ENCODE measurements at regions not wholly inside any gene's neighbourhood (a gene's known extent, or its start where the extent isn't known, plus 50 kb on each side); places are given as distances from the start of the nearest gene placed in this dataset.

DNA sequence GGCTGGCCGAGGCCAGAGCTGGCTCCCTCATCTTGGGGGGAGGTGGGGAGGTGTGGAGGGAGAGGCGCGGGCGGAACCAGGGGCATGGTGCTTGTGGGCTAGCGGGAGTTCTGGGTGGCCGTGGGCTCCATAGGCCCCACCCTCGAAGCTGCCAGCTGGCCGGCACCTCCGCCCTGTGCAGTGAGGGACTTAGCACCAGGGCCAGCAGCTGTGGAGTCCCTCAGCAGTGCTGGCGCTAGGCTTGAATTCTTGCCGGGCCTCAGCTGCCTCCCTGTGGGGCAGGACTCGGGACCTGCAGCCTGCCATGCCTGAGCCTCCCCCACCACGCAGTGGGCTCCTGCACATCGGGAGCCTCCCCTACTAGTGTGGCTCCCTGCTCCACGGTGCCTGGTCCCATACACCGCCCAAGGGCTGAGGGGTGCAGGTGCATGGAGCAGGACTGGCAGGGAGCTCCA, 603.3 kb downstream of the PCDH18 start:
- TF ChIP-seq, protein P1, sequence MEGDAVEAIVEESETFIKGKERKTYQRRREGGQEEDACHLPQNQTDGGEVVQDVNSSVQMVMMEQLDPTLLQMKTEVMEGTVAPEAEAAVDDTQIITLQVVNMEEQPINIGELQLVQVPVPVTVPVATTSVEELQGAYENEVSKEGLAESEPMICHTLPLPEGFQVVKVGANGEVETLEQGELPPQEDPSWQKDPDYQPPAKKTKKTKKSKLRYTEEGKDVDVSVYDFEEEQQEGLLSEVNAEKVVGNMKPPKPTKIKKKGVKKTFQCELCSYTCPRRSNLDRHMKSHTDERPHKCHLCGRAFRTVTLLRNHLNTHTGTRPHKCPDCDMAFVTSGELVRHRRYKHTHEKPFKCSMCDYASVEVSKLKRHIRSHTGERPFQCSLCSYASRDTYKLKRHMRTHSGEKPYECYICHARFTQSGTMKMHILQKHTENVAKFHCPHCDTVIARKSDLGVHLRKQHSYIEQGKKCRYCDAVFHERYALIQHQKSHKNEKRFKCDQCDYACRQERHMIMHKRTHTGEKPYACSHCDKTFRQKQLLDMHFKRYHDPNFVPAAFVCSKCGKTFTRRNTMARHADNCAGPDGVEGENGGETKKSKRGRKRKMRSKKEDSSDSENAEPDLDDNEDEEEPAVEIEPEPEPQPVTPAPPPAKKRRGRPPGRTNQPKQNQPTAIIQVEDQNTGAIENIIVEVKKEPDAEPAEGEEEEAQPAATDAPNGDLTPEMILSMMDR (IDR thresholded peaks at IDR 0.05): no peak
- no peak for TF ChIP-seq POLR2A (IDR thresholded peaks at IDR 0.05)
- intact Hi-C loops (cut with DNase I; ENCODE audit: low total_unique reads): no loop called here
- Histone ChIP-seq H3K4me1 (no peaks in the 10 kb centered on the region), H3K27me3 (no peaks in the 10 kb centered on the region), H3K27ac (no peak overlapping the region), H3K36me3 (no peaks in the 10 kb centered on the region), H3K9me3 (no peaks in the 10 kb centered on the region), H3K4me3 (no peak overlapping the region)
- no peak for DNase-seq

DNA sequence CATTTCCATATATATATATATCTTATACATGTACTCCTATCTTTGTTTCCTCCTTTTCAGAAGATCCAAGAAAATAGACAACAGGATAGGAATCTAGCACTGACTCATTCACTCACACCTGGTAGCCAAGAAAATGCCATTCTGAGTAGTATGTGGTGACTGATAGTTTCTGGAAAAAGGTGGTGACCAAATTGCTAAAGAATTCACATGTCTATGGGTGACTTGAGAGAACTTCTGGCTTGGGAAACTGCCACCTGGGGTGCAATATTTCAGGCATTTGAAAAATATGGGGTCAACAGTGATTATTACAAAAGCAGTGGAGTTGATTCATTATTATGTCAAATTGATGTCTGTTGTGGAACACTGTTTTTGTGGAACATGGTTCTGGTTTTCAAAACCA, 605.1 kb downstream of the PCDH18 start:
- Histone ChIP-seq H3K27ac (no peak overlapping the region), H3K4me3 (no peak overlapping the region), H3K27me3 (no peaks in the 10 kb centered on the region), H3K4me1 (no peaks in the 10 kb centered on the region), H3K9me3 (no peaks in the 10 kb centered on the region), H3K36me3 (no peaks in the 10 kb centered on the region)
- intact Hi-C loops (cut with DNase I; ENCODE audit: low total_unique reads): no loop called here
- TF ChIP-seq, protein P1 (IDR thresholded peaks at IDR 0.05): no peak
- DNase-seq: no peak

DNA sequence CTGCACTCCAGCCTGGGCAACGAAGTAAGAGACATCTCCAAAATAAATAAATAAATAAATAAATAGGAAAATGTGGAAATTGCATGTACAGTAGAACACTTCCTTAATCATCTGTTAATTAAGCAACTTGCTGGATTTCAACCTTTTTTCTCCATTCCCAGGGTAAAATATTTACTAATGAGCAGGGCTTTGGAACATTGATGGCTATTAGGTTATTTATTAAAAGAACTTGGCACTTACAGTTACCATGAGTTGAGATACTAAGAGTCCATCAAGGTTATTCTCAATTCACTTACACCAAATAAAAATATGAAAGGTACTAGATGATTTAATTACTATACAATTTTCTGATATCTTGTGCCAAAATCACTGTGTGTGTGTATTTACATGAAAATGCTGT, 607.1 kb downstream of the PCDH18 start:
- no peaks in the 10 kb centered on the region for H3K36me3 ChIP-seq

DNA sequence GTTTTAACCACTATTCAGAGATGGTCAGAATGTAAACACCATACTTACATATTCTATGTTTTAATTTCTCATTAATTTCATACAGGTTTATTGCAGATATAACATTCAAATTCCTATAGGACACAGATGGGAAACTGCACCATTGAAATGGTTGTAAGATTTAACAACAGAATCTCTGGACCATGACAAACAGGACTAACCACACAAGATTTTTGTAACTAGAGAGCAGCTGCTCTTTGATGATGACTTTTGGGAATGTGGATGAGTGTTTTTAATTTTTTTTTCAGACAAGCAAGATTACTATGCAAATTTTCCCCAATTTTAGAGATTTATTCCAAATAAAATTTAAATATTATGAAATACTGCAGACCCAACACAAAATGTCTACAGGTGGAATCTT, 610.2 kb downstream of the PCDH18 start:
- Histone ChIP-seq H3K4me3 (no peak overlapping the region), H3K9me3 (no peaks in the 10 kb centered on the region), H3K27ac (no peak overlapping the region), H3K27me3 (no peaks in the 10 kb centered on the region), H3K4me1 (no peaks in the 10 kb centered on the region), H3K36me3 (no peaks in the 10 kb centered on the region)
- TF ChIP-seq, protein P1 (IDR thresholded peaks at IDR 0.05): no peak
- TF ChIP-seq POLR2A (IDR thresholded peaks at IDR 0.05): no peak
- intact Hi-C loops (cut with DNase I; ENCODE audit: low total_unique reads): no loop called here
- DNase-seq: no peak

More for the DNA sequence above, 607.1 kb downstream of the PCDH18 start:
- H3K27me3 ChIP-seq: no peaks in the 10 kb centered on the region
- H3K4me3 ChIP-seq: no peak overlapping the region
- TF ChIP-seq, protein P1 (IDR thresholded peaks at IDR 0.05): no peak
- TF ChIP-seq POLR2A (IDR thresholded peaks at IDR 0.05): no peak
- no peak overlapping the region for H3K27ac ChIP-seq
- no peak for DNase-seq
- intact Hi-C loops (cut with DNase I; ENCODE audit: low total_unique reads): no loop called here
- H3K4me1 ChIP-seq: no peaks in the 10 kb centered on the region
- H3K9me3 ChIP-seq: no peaks in the 10 kb centered on the region

DNA sequence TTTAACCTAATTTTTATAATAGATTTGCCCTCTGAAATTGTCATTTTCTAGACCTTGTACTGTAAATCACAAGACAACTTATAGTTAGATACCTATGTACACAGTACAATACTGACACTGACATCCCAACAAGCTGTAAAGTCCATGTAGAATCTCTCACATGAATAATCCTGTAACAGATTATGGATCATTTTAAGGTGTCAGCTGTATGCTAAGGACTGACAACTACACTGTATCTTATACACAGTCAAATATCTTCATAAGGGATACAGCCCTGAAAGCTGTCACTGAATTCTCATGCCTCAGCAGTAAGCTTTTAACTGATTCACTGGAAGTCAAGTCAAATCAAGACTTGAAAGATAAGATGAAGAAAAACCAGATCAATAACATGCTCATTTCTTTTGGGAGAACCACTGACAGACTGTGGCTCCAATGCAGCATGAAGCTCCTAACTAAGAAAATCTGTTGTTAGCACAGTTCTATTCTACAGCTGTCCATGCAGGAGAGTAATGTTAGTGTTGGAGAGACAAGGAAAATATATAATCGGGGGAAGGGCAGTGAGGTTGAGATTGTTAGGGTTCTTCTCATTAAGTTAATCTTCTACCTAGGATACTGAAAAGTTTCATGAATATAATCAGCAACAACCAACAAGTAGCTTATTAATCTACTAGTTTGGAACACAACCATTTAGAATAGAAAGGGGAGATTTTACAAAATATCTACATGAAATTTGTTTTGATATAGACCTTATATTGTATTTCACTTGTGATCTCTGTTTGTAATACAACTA, 612.0 kb downstream of the PCDH18 start:
- no peaks in the 10 kb centered on the region for H3K4me1 ChIP-seq

More for the DNA sequence above, 612.0 kb downstream of the PCDH18 start:
- no peak overlapping the region for H3K27ac ChIP-seq
- DNase-seq: no peak
- H3K4me3 ChIP-seq: no peak overlapping the region
- TF ChIP-seq, protein P1 (IDR thresholded peaks at IDR 0.05): no peak
- no peak for TF ChIP-seq POLR2A (IDR thresholded peaks at IDR 0.05)
- intact Hi-C loops (cut with DNase I; ENCODE audit: low total_unique reads): no loop called here
- H3K9me3 ChIP-seq: no peaks in the 10 kb centered on the region
- no peaks in the 10 kb centered on the region for H3K36me3 ChIP-seq
- H3K27me3 ChIP-seq: no peaks in the 10 kb centered on the region
